ENCODE measurements at regions not wholly inside any gene's neighbourhood (a gene's known extent, or its start where the extent isn't known, plus 50 kb on each side); places are given as distances from the start of the nearest gene placed in this dataset.

GRCh38 chr19:28164214-28164613 lies 1048.7 kb downstream of the UQCRFS1 start:
- TF ChIP-seq ZBTB8A (tag by site-specific recombination; IDR thresholded peaks at IDR 0.05) (no peak), WT1 (tag by site-specific recombination; IDR thresholded peaks at IDR 0.05) (peak; percentile 52), KLF10 (tag by site-specific recombination; IDR thresholded peaks at IDR 0.05) (no peak), GFI1B (tag by site-specific recombination; IDR thresholded peaks at IDR 0.05) (peak; percentile 98), ZNF843 (tag by site-specific recombination; IDR thresholded peaks at IDR 0.05) (peak; percentile 69), SCRT1 (tag by site-specific recombination; IDR thresholded peaks at IDR 0.05; ENCODE audit: borderline replicate concordance) (peak; percentile 67; the same call in 1 of the 2 replicates), AEBP2 (tag by site-specific recombination; IDR thresholded peaks at IDR 0.05; ENCODE audit: borderline replicate concordance) (no peak), ZNF792 (tag by site-specific recombination; IDR thresholded peaks at IDR 0.05) (no peak), ZNF449 (tag by site-specific recombination; IDR thresholded peaks at IDR 0.05) (no peak), ZNF596 (tag by site-specific recombination; IDR thresholded peaks at IDR 0.05) (peak; percentile 42), ZNF585B (tag by site-specific recombination; IDR thresholded peaks at IDR 0.05) (no peak), CTCF (tag by site-specific recombination; IDR thresholded peaks at IDR 0.05) (0 out of 2 replicates have a peak, but pooled peaks have one; percentile 23), ZNF423 (tag by site-specific recombination; IDR thresholded peaks at IDR 0.05) (no peak), GLIS1 (tag by site-specific recombination; IDR thresholded peaks at IDR 0.05) (peak; percentile 22; the same call in 1 of the 2 replicates), ZSCAN23 (tag by site-specific recombination; IDR thresholded peaks at IDR 0.05) (no peak), ZNF112 (tag by site-specific recombination; IDR thresholded peaks at IDR 0.05) (no peak), TRIM28 (IDR thresholded peaks at IDR 0.05; ENCODE audit: borderline replicate concordance, low read length) (peak; percentile 71; the same call in 1 of the 2 replicates), ZNF121 (tag by site-specific recombination; IDR thresholded peaks at IDR 0.05) (no peak), ZNF518A (tag by site-specific recombination; conservative IDR thresholded peaks at IDR 0.05; ENCODE audit: low read depth) (no peak), ZBTB10 (tag by site-specific recombination; IDR thresholded peaks at IDR 0.05) (no peak), FEZF1 (tag by site-specific recombination; IDR thresholded peaks at IDR 0.05) (peak; percentile 81), ZNF394 (tag by site-specific recombination; IDR thresholded peaks at IDR 0.05; ENCODE audit: borderline replicate concordance) (no peak), IKZF3 (tag by site-specific recombination; IDR thresholded peaks at IDR 0.05) (peak; percentile 72), SP3 (tag by site-specific recombination; IDR thresholded peaks at IDR 0.05) (no peak), ZNF157 (tag by site-specific recombination; IDR thresholded peaks at IDR 0.05) (no peak), ZIC2 (tag by site-specific recombination; IDR thresholded peaks at IDR 0.05) (peak; percentile 21; the same call in 1 of the 2 replicates), ZSCAN30 (tag by site-specific recombination; IDR thresholded peaks at IDR 0.05) (peak; percentile 93; the same call in 1 of the 2 replicates), ZXDB (tag by site-specific recombination; IDR thresholded peaks at IDR 0.05) (peak; percentile 81)
- ChIA-PET CTCF (interaction anchor here (0.5 to 1.2 kb wide), 4 partner anchors 13 to 1807 kb away, joined by 3 to 4 read pairs (median 4); no protein-coding TSS in a partner anchor), POLR2A (no interaction called here)
- no peaks in the 10 kb centered on the region for H3K36me3 ChIP-seq (ENCODE audit: control insufficient read depth in 2 of 2, insufficient read depth in 1 of 2, low read length in 2 of 2)
- peak overlapping the region; percentile 28; the same call in 1 of the 2 replicates for H3K27ac ChIP-seq (ENCODE audit: extremely low read depth, low read depth, low read length)
- peaks cover 23% of the 10 kb centered on the region for H3K4me1 ChIP-seq (ENCODE audit: control insufficient read depth, insufficient read depth, low read length)
- H3K9me3 ChIP-seq (ENCODE audit: control insufficient read depth, insufficient read depth, low read depth, low read length): peaks cover 13% of the 10 kb centered on the region
- no peak overlapping the region for H3K4me3 ChIP-seq (ENCODE audit: low read depth, low read length)
